ENCODE measurements at regions not wholly inside any gene's neighbourhood (a gene's known extent, or its start where the extent isn't known, plus 50 kb on each side); places are given as distances from the start of the nearest gene placed in this dataset.

DNA sequence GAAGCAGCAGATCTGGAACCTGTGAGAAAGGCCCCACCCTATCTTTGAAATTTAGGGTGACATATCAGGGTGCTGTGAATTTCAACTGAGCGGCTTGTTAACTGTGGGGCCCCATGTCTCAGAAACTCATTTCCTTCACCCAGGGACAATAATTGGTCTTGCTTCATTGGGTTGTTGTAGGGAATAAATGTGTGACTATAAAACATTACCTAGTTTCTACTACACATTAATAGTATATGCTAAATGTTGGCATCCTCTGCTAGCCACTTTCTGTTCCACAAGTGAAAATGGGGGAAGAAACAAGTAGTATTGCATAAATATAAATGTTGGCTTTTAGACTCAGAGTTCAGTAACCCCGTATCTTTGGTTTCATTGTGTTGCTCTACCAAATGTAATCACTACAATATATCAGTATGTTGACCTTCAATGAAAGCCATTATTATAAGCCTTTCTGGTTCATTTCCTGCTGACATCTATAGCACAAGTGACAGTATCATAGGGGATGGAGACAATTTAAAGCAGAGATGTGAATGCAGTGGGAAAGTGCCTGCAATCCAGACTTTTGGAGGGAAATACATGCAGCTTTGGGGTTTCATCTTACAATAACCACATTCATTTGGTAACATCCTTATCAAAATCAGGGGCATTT is 905.5 kb upstream of the RAG2 start (continued):
- TF ChIP-seq, protein P1, sequence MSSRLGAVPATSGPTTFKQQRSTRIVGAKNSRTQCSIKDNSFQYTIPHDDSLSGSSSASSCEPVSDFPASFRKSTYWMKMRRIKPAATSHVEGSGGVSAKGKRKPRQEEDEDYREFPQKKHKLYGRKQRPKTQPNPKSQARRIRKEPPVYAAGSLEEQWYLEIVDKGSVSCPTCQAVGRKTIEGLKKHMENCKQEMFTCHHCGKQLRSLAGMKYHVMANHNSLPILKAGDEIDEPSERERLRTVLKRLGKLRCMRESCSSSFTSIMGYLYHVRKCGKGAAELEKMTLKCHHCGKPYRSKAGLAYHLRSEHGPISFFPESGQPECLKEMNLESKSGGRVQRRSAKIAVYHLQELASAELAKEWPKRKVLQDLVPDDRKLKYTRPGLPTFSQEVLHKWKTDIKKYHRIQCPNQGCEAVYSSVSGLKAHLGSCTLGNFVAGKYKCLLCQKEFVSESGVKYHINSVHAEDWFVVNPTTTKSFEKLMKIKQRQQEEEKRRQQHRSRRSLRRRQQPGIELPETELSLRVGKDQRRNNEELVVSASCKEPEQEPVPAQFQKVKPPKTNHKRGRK (CRISPR knock-in tag; IDR thresholded peaks at IDR 0.05; ENCODE audit: borderline replicate concordance) = no peak
- TF ChIP-seq PRRX2 (CRISPR knock-in tag; IDR thresholded peaks at IDR 0.05) (no peak), TEAD4 (CRISPR knock-in tag; IDR thresholded peaks at IDR 0.05) (no peak), NR2C2 (CRISPR knock-in tag; IDR thresholded peaks at IDR 0.05) (no peak), IRF2 (CRISPR knock-in tag; IDR thresholded peaks at IDR 0.05; ENCODE audit: borderline replicate concordance, low read depth) (no peak), ZNF219 (CRISPR knock-in tag; IDR thresholded peaks at IDR 0.05; ENCODE audit: borderline replicate concordance) (no peak), GTF2I (CRISPR knock-in tag; conservative IDR thresholded peaks at IDR 0.05) (no peak)
- TF ChIP-seq, protein P2, sequence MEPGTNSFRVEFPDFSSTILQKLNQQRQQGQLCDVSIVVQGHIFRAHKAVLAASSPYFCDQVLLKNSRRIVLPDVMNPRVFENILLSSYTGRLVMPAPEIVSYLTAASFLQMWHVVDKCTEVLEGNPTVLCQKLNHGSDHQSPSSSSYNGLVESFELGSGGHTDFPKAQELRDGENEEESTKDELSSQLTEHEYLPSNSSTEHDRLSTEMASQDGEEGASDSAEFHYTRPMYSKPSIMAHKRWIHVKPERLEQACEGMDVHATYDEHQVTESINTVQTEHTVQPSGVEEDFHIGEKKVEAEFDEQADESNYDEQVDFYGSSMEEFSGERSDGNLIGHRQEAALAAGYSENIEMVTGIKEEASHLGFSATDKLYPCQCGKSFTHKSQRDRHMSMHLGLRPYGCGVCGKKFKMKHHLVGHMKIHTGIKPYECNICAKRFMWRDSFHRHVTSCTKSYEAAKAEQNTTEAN (CRISPR knock-in tag; IDR thresholded peaks at IDR 0.05) = no peak
- TF ChIP-seq, protein P3, sequence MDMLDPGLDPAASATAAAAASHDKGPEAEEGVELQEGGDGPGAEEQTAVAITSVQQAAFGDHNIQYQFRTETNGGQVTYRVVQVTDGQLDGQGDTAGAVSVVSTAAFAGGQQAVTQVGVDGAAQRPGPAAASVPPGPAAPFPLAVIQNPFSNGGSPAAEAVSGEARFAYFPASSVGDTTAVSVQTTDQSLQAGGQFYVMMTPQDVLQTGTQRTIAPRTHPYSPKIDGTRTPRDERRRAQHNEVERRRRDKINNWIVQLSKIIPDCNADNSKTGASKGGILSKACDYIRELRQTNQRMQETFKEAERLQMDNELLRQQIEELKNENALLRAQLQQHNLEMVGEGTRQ (CRISPR knock-in tag; IDR thresholded peaks at IDR 0.05) = no peak
- TF ChIP-seq, protein P4, sequence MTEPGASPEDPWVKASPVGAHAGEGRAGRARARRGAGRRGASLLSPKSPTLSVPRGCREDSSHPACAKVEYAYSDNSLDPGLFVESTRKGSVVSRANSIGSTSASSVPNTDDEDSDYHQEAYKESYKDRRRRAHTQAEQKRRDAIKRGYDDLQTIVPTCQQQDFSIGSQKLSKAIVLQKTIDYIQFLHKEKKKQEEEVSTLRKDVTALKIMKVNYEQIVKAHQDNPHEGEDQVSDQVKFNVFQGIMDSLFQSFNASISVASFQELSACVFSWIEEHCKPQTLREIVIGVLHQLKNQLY (CRISPR knock-in tag; IDR thresholded peaks at IDR 0.05) = no peak
- TF ChIP-seq, protein P5, sequence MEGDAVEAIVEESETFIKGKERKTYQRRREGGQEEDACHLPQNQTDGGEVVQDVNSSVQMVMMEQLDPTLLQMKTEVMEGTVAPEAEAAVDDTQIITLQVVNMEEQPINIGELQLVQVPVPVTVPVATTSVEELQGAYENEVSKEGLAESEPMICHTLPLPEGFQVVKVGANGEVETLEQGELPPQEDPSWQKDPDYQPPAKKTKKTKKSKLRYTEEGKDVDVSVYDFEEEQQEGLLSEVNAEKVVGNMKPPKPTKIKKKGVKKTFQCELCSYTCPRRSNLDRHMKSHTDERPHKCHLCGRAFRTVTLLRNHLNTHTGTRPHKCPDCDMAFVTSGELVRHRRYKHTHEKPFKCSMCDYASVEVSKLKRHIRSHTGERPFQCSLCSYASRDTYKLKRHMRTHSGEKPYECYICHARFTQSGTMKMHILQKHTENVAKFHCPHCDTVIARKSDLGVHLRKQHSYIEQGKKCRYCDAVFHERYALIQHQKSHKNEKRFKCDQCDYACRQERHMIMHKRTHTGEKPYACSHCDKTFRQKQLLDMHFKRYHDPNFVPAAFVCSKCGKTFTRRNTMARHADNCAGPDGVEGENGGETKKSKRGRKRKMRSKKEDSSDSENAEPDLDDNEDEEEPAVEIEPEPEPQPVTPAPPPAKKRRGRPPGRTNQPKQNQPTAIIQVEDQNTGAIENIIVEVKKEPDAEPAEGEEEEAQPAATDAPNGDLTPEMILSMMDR (IDR thresholded peaks at IDR 0.05) = no peak

DNA sequence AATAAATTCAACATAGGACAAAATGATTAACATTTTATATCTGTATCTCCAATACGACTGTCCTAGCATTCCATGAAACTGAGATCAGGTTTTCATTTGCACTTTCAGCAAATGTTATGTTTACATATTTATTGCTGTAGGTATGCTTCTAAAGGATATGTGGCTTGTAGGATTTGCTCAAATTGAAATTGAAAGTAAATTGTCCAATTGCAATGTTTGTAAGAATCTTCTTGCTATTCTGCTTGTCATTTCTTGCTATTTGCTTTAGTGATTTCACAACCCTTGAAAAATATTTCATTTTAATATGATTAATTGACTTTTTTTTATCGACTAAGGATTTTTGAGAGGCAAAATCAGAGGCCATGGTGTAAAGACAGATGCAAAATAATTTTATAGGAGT is 904.2 kb upstream of the RAG2 start:
- no peak for ATAC-seq
- Mint-ChIP-seq H3K4me3 (no peak overlapping the region), H3K36me3 (peaks cover 38% of the 10 kb centered on the region), H3K9me3 (peaks cover 70% of the 10 kb centered on the region), H3K27ac (no peak overlapping the region), H3K27me3 (ENCODE audit: low read depth) (peaks cover 8% of the 10 kb centered on the region; the same call in 1 of the 2 replicates), H3K4me1 (peaks cover 12% of the 10 kb centered on the region; the same call in 1 of the 2 replicates)
- DNase-seq (ENCODE audit: low spot score) = no peak
- CTCF ChIA-PET = no interaction called here
- POLR2A ChIA-PET = no interaction called here
- no peak for TF ChIP-seq ZNF219 (CRISPR knock-in tag; IDR thresholded peaks at IDR 0.05; ENCODE audit: borderline replicate concordance)
- no peak for TF ChIP-seq ESRRA (CRISPR knock-in tag; IDR thresholded peaks at IDR 0.05; ENCODE audit: borderline replicate concordance)
- TF ChIP-seq RORB (CRISPR knock-in tag; IDR thresholded peaks at IDR 0.05) = no peak
- TF ChIP-seq MYBL2 (CRISPR knock-in tag; IDR thresholded peaks at IDR 0.05) = no peak
- TF ChIP-seq, protein P6, sequence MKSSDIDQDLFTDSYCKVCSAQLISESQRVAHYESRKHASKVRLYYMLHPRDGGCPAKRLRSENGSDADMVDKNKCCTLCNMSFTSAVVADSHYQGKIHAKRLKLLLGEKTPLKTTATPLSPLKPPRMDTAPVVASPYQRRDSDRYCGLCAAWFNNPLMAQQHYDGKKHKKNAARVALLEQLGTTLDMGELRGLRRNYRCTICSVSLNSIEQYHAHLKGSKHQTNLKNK (CRISPR knock-in tag; IDR thresholded peaks at IDR 0.05) = no peak
- TF ChIP-seq, protein P3 (CRISPR knock-in tag; IDR thresholded peaks at IDR 0.05) = no peak
- TF ChIP-seq, protein P7, sequence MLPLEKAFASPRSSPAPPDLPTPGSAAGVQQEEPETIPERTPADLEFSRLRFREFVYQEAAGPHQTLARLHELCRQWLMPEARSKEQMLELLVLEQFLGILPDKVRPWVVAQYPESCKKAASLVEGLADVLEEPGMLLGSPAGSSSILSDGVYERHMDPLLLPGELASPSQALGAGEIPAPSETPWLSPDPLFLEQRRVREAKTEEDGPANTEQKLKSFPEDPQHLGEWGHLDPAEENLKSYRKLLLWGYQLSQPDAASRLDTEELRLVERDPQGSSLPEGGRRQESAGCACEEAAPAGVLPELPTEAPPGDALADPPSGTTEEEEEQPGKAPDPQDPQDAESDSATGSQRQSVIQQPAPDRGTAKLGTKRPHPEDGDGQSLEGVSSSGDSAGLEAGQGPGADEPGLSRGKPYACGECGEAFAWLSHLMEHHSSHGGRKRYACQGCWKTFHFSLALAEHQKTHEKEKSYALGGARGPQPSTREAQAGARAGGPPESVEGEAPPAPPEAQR (CRISPR knock-in tag; IDR thresholded peaks at IDR 0.05) = no peak
- TF ChIP-seq, protein P8, sequence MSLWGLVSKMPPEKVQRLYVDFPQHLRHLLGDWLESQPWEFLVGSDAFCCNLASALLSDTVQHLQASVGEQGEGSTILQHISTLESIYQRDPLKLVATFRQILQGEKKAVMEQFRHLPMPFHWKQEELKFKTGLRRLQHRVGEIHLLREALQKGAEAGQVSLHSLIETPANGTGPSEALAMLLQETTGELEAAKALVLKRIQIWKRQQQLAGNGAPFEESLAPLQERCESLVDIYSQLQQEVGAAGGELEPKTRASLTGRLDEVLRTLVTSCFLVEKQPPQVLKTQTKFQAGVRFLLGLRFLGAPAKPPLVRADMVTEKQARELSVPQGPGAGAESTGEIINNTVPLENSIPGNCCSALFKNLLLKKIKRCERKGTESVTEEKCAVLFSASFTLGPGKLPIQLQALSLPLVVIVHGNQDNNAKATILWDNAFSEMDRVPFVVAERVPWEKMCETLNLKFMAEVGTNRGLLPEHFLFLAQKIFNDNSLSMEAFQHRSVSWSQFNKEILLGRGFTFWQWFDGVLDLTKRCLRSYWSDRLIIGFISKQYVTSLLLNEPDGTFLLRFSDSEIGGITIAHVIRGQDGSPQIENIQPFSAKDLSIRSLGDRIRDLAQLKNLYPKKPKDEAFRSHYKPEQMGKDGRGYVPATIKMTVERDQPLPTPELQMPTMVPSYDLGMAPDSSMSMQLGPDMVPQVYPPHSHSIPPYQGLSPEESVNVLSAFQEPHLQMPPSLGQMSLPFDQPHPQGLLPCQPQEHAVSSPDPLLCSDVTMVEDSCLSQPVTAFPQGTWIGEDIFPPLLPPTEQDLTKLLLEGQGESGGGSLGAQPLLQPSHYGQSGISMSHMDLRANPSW (CRISPR knock-in tag; conservative IDR thresholded peaks at IDR 0.05; ENCODE audit: low read depth) = no peak

All from WTC11 (cell line).